Fibroblast of skin of scalp (primary cell): ENCODE measurements at regions not wholly inside any gene's neighbourhood (a gene's known extent, or its start where the extent isn't known, plus 50 kb on each side); places are given as distances from the start of the nearest gene placed in this dataset.
"Not testable (repeated sequence)": the region's sequence is repeated elsewhere in the genome, so short reads cannot be mapped to it uniquely, and the experiment has no call there.

Source experiments
- DNase-seq: peaks from one replicate; pipeline ENCODE4 v3.0.0-alpha.2; 2013

DNA sequence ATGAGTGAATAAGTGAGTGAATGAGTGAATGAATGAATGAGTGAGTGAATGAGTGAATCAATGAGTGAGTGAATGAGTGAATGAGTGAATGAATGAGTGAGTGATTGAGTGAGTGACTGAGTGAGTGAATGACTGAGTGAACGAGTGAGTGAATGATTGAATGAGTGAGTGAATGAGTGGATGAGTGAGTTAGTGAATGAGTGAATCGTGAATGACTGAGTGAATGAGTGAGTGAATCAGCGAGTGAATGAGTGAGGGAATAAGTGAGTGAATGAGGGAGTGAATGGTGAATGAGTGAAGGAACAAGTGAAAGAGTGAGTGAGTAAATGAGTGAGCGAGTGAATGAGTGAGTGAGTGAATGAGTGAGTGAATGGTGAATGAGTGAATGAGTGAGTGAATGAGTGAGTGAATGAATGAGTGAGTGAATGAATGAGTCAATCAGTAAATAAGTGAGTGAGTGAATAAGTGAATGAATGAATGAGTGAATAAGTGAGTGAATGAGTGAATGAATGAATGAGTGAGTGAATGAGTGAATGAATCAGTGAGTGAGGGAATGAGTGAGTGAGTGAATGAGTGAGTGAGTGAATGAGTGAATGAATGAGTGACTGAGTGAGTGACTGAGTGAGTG lies 135.7 kb upstream of the ZNF469 start:
- not testable (repeated sequence) for DNase-seq

DNA sequence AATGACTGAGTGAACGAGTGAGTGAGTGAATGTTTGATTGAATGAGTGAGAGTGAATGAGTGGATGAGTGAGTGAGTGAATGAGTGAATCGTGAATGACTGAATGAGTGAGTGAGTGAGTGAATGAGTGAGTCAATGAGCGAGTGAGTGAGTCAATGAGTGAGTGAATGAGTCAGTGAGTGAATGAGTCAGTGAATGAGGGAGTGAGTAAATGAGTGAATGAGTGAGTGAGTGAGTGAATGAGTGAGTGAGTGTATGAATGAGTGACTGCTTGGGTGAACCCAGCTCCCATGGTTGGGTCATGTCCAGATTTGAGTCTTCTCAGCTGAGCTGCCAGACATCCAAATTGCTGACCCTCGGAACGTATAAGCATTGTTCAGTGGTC lies 135.2 kb upstream of the ZNF469 start:
- DNase-seq: peak; percentile 6

DNA sequence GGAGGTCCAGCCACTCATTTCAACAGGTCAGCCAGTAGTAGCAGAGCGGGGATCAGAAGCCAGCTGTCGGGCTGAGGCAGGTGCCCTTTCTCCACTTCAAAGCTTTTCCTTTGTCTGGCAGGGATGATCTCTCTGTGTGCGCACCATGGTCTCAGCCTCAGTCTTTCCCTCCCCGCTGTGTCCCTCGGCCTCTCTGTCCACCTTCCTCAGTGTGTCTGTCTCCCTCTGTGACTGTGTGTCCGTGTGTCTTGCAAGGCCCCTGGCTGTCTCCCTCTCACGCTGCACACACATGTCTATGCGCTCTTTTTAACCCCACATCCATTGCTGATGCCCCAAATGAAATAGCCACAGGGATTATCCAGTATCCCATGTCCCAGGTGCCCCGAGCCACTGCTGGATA lies 134.0 kb upstream of the ZNF469 start:
- not testable (repeated sequence) for DNase-seq

DNA sequence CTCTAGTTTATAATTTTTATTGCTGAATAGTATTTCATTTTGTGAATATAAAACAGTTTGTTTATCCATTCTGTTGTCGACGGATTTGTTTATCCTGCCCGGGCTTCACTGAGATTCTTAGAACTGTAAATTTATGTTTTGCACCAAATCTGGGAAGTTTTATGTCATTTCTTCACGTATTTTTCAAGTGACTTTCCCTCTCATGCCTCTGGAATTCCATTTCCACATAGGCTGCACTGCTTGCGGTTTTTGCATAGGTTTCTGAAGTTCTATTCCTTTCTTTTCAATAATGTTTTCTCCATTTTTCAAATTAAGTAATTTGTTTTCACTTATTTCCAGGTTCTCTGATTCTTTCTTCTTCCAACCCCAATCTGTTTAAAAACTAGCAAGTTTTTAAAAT lies 132.4 kb upstream of the ZNF469 start:
- not testable (repeated sequence) for DNase-seq

DNA sequence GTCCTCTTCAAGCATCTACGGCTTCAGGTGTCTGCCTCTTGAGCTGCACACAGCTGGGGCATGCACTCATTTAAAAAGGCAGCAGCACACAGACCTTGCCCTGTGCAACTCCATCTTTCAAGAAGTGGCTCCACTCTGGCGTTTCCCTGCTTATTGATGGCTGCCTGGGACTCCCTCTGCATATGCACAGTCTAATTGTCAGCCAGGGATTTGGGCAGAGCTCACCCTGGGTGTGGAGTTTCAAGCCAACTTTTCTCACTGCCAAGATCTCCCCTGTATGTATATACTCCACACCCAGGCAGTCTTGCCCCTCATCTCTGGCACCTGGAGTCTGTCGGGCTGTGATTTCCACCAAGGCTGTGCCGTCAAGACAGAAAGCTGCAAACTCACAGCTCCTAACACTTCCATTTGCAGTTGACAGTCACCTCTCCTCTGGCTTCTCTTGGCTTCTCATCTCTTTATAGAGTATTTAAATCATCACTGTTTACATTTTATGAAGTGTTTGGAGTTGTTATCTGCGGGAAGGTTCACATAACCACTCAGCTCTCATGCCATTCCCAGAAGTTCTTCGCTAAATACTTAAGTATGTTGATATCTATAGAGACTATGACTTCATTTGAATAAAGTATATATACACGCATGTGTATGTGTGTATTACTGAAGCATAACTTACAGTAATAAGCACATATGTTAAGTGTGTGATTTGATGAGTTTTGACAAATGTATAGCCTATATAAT lies 130.5 kb upstream of the ZNF469 start:
- DNase-seq: not testable (repeated sequence)

DNA sequence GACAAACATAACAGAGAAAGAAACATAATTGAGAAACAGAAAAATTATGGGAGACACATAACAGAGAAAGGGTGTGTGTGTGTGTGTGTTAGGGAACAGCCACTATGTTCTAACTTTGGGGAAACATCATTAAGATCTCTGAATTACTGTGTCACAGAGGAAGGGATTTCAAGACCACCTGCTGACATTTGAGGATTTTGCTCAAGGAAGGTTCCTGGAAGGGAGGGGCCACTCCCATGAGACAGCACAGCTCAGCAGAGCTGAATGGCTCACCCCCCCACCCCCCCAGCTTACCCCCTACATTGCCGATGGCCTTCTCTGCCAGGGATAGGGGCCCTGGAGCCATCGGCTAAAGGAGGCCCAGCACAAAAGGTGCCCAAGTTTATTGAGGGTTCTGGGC lies 124.6 kb upstream of the ZNF469 start:
- not testable (repeated sequence) for DNase-seq

DNA sequence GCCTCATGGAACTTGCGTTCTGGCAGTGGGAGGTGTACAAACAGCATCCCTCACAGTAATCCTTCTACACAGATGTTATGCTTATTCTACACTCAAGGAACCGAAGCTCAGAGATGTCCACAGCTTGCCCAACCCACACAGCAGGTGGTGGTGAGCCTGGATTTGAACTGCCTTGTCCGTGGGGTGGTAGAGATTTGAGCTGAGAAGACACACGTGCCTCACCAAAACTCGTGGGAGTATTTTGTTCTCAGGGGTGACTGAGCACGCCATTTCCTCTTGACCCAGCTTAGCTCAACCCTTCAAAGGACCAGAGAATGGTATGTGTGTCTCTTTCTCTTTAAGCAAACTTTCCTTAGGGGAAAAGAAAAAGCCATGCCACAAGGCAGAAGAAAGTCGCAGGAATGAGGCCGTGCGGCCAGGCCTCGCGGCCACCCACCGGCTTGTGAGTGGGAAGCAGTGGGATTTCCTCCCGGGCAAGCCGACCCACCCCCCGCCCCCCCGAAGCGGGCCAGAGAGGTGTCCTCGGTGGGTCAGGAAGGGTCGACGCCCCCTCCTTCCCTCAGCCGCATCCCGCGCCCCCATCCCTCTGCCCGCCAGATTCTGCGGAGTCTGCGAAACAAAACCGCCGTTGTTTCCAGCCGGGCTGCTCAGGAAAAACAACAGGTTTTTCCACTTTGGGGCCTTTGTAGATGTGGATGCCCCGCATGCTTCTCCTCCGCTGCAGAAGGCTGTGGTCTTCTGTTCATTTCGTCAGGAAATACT lies 123.8 kb upstream of the ZNF469 start:
- DNase-seq: not testable (repeated sequence)

DNA sequence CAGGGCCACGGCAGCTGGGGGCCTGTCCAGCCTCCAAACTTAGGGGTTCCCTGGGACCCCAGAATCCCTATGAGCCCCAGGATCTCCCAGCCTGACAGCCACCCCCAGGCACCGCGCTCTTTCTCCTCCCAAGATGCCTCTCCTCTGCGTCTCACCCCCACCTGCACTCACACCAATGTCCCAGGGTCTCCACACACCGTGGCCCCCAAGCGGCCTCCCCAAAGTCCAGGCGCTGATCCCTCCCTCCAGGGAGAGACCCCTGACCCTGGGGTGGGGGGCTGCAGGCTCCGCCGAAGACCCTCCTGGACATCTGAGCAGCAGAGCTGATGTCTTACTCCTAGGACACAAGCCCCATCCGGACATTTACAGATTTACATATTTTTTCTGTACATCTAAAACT lies 123.2 kb upstream of the ZNF469 start:
- DNase-seq: not testable (repeated sequence)

DNA sequence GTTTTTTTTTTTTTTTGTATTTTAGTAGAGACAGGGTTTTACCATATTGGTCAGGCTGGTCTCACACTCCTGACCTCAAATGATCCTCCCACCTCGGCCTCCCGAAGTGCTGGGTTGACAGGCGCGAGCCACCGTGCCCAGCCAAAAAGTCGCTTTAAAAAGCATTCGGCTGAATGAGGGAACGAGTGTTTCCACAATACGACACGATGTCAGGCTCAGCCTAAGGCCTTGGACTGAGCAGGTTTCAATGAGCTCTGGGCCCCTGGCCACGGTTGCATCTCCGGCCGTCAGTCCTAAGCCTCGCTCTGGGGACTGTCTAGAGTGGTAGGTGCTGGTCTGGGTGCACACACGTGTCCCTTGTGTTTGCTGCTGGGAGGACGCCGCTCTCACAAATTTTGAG lies 122.6 kb upstream of the ZNF469 start:
- DNase-seq: not testable (repeated sequence)

DNA sequence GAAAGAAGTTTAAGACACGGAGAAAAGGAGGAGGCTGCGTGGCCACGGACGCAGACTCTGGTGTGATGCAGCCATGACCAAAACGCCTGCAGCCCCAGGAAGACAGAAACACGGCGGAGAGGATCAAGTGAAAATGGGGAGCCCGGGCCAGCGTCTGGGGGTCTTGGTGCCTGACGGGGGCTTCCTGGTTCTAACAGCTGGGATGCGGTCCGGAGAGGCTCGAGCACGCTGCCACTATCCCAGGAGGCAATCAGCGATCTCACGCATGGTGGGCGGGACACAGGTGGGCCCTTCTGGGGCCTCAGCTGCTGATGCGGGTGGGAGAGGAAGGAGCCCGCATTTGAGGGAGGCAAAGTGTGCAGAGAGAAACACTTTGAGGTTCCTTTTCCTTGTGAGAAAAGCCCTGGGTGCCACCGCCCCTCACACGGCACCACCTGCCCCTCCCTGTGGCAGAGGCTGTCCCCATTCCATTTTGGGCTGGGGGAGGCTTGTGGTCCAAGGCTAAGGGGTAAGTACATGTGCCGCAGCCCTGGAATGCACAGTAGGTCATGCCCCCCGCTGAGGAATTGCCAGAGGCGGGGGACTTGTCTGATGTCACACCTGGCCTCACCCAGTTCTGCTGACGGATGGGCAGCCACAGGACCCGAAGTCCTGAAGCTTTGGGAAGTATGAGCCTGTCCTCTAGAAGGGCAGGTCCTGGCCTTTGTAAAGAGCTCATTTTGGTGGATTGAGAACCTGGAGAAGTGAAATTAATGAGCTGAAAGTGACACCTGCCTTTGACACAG lies 121.7 kb upstream of the ZNF469 start:
- not testable (repeated sequence) for DNase-seq

DNA sequence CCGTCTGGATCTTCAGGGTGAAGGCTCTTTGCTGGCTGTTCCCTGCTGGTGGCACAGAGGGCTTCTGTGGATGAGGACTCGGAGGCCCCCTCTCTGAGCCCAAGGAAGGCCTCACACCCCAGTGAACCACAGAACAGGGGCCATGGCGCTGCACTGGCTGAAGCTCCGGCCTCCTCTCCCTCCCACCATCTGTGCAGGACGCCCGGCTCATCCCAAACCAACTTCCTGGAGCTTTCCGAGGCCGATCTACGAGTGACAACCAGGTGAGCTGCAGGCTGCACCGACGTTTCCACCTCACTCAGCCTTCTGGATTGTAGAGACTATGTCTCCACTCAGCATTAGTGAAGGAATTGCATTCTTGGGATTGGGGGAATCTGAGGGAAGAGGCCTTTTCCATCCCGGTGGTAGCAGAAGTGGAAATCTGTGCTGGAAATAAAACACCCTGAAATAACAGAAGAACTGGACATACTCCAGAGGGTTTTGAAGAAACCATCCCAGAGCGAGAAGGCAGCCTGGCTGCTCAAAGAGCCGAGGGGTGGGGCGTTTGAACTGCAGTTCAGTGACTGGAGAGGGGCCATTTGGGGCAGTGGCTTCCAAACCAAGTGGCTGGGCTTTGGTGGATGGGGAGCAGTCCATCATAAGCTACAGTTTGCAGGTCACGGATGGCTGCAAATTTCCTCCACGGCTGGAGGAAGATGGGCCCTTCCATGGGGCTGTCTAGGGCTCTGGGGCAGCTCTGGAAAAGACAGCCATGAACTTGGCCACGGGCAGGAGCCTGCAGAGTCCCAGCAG lies 120.7 kb upstream of the ZNF469 start:
- not testable (repeated sequence) for DNase-seq

DNA sequence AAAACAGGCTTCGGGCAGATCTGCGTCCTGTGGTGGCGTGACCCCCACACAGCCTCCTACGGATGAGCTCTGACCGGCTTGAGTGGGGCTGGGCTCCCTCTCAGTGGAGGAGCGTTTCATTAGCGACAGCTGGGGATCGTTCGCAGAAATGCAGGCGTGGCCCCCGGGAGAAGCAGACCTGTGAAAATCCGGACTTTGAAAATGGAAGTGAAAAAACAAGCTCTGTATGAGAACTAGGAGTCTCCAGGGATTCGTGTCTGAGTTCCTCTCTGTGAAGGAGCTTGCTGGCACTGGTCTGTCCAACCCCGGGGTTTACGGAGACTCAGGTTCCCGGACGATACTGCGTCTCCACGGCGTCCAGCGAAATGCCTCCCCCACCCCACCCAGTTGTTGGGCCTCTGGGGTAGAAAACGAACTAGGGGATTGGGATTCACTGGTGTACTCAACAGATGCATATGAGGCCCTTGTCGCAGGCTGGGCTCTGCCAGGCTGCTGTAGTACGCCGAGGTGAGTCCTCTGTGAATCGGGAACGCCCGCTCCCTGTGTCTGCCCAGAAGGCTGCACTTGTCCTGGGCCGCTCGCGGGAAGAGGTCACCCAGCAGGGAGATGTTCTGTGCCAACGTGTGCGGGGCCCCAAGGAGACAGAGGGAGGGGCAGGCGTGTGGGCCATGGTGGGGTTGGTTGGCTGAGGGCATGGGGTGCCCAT lies 119.7 kb upstream of the ZNF469 start:
- DNase-seq: peak; percentile 58

DNA sequence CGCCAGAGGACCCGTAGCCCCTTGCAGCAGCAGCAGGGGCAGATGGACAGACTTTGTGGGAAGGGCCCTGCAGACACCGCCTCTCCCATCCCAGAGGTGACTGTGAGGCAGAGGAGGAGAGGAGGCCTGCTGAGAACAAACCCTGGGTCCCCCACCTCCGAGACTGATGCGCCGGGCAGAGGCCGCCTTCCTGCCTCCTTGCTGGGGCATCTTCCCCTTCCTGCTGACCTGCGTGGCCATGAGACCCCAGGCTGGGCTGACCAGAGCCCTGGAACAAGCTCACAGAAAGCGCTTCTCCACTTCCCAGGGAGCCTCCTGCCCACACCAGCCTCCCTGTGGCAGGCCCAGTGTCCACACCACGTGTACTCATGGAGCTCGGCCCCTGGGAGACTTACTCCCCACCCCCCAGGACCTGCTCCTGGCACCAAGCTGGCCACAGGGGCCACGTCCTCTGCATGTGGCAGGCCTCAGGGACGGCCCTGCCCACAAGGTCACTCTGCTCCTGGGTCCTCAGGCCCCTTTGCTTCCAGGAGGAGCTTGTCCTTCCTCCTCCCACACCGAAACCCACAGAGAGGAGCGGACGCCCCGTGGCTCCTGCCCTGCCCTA lies 119.0 kb upstream of the ZNF469 start:
- not testable (repeated sequence) for DNase-seq

DNA sequence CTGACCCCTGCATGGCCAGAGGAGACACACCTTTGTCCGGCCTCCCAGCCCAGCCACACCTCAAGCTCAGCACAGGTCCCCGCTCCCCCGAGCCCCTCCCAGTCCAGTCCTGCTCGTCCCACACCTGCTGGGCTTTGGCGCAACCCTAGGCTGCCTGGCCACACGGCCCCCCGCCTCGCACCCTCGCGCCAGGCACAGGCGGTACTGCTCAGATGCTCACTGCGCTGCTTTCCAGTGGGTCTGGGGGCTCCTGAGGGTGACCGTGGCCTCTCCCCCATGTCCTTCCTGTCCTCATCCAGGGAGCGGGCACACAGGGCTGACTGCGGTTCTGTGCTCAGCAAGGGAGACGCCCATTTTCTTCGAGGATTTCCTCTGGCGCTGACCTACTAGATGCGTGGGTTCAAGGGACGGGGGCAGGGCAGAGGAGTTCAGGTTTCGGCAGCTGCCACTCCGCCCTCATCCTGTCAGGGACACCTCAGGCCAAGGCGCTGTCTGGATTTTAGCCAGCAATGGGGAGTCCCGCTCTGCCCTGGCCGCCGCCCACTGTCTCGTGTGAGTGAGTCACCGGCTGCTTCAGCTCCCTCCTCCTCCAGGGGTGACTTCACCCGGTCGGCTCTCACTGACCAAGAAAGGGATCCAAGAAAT lies 118.0 kb upstream of the ZNF469 start:
- DNase-seq: peak; percentile 94

DNA sequence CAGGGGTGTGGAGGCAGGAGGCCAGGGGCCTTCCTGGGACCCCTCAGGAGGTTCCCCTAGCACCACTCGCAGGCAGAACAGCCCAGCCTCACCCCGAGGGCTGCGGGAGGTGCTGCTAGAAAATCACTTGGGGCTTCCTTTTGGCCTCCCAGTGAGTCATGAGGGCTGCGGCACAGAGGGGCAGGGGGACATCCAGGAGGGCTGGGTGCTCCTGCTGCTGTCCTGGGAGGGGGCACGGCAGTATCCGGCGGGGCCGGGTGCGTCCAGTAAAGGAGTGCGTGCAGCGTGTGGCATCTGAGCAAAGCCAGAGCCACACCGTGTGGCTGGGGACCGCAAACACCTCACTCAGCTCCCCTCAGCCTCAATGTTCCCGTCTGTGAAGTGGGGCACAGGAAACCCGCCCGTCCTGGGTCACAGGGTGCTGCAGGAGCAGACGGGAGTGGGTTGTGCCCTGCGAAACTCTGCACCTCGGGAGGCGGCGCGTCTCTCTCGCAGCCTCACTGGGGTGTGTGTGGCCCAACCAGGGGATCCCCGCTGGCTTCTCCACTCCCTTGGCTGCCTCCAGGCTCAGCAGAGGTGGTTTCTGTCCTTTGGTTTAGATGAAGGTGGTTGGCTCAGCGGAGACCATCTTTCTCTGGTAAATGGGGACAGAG lies 117.3 kb upstream of the ZNF469 start:
- not testable (repeated sequence) for DNase-seq

DNA sequence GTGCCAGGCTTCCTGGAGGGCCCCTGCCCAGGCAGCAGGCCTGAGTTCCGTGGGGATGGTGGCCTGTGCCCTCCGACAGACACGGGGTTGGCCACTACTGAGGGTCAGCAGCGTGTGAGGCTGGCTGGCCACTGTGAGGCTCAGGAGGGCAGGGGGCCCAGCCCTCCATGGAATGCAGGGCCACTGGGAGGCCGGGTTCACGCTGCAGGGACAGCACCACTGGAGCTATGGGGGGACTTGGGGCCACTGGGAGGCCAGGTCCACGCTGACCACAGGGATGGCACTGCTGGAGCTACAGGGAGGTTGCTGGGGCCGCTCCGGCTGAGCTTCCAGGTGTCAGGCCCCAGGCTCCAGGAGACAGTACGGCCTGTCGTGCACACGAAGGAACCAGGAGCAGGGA lies 116.7 kb upstream of the ZNF469 start:
- DNase-seq: not testable (repeated sequence)

DNA sequence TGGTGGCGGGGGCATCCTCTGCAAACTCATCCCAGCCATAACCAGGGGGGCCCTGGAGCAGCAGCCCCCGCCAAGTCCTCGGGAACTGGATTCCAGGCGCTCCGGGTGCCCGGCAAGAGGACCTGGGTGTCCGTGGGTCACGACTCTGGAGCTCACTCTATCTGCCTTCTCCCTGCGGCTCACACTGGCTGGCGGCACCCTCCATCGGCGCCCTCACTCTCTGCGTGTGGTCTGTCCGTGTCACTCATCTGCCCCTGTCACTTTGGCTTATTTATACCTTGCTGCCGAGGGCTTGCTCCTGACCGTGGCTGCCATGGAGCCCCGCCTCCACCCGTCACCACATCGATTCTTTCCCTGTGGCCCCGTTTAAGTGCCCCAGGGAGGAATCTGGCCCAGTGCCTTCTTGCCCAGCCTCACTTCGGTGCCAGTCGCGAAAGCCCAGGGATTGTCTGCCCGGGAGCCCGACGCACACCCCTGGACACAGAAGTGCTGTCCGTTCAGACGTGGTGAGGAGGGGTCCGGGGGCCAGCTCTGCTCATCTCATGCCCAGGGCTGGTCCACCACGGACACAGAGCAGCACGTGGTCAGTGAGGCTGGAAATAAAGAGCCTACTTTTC lies 115.7 kb upstream of the ZNF469 start:
- DNase-seq: not testable (repeated sequence)

DNA sequence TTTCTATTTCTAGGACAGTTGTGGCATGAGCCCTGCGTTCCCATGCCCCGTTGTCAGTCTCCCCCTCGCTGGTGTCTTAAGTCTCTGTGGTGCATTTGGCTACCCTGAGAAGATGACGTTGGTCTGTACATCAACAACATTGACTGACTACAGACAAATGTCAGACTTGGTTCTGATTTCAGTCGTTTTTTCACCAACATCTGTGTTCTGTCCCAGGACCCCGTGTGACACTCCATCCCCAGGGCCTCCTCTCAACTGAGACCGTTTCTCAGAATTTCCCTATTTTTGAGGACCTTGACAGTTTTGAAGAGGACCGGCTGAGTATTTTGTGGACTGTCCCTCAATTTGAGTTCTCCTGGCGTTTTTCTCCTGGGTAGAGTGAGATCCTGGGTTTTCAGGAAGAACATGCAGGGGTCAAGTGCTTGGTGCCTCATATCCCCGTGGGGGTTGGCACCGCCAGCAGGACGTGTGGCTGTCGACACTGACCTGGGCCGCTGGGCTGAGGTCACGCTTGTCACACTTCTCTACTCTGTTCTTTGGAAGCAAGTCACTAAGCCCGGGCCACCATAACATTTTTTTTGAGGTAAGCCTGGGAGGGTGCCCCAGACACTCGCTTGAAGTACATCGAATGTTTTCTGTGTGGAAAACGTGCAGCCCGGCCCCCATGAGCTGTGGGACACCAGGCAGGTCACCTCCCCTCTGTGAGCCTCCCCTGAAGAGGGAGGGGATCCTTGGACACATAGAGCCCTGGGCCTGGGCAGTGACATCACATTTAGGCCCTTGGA lies 114.4 kb upstream of the ZNF469 start:
- DNase-seq: not testable (repeated sequence)
